Neural cell (in vitro differentiated cells): ENCODE measurements at regions not wholly inside any gene's neighbourhood (a gene's known extent, or its start where the extent isn't known, plus 50 kb on each side); places are given as distances from the start of the nearest gene placed in this dataset.

Experiments used
- EZH2 ChIP-seq: fragments of 200-600, 300-800 bp; shearing (Covaris generic), sonication (generic); IDR thresholded peaks from 2 replicates; pipeline ENCODE4 v1.6.1; 2014; ENCODE audit warnings: antibody characterized with exemption, low read length, borderline replicate concordance, mild to moderate bottlenecking; ENCODE audit not compliant: insufficient read depth, poor library complexity, severe bottlenecking
- REST ChIP-seq: IDR thresholded peaks from 2 replicates; pipeline ENCODE4 v1.6.1; 2012; ENCODE audit warnings: borderline replicate concordance
- TF ChIP-seq, protein P1 (sequence below): fragments of 450-650 bp; IDR thresholded peaks from 2 replicates; pipeline ENCODE4 v1.5.1; 2014; ENCODE audit warnings: antibody characterized with exemption, mild to moderate bottlenecking, moderate library complexity; ENCODE audit not compliant: poor library complexity, severe bottlenecking

DNA sequence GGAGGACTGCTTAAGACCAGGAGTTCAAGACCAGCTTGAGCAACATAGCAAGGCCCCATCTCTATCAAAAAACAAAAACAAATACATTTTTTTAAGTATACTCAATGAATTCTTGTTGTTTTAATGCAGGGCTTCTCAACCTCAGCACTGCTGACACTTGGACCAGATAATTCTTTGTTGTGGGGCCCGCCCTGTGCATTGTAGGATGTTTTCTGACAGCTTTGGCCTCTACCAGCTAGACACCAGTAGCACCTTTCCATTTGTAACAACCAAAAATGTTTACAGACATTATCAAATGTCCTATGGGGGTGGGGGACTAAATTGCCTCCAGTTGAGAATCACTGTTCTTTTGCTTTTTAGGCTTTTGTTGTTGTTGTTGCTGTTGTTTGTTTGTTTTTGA lies 128.1 kb upstream of the MDM1 start:
- TF ChIP-seq, protein P1, sequence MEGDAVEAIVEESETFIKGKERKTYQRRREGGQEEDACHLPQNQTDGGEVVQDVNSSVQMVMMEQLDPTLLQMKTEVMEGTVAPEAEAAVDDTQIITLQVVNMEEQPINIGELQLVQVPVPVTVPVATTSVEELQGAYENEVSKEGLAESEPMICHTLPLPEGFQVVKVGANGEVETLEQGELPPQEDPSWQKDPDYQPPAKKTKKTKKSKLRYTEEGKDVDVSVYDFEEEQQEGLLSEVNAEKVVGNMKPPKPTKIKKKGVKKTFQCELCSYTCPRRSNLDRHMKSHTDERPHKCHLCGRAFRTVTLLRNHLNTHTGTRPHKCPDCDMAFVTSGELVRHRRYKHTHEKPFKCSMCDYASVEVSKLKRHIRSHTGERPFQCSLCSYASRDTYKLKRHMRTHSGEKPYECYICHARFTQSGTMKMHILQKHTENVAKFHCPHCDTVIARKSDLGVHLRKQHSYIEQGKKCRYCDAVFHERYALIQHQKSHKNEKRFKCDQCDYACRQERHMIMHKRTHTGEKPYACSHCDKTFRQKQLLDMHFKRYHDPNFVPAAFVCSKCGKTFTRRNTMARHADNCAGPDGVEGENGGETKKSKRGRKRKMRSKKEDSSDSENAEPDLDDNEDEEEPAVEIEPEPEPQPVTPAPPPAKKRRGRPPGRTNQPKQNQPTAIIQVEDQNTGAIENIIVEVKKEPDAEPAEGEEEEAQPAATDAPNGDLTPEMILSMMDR, result no peak
- TF ChIP-seq EZH2, result no peak
- no peak for TF ChIP-seq REST
